ENCODE measurements at regions not wholly inside any gene's neighbourhood (a gene's known extent, or its start where the extent isn't known, plus 50 kb on each side); places are given as distances from the start of the nearest gene placed in this dataset.

- H3K36me3 ChIP-seq (ENCODE audit: control insufficient read depth, insufficient read depth, low read length) = no peaks in the 10 kb centered on the region
- in situ Hi-C loops (cut with HindIII; ENCODE audit: low pct_unique_long_range_greater_than_20kb, low sequenced_read_pairs) (no loop called here), intact Hi-C loops (cut with micrococcal nuclease; ENCODE audit: unreplicated experiment) (no loop called here)
- no peak for DNase-seq (ENCODE audit: low read depth, low spot score)
- H3K27ac ChIP-seq (ENCODE audit: low read length) = no peak overlapping the region
- no peak overlapping the region for H3K4me3 ChIP-seq (ENCODE audit: low read depth in 2 of 2, low read length in 2 of 2)
- no peaks in the 10 kb centered on the region for H3K9me3 ChIP-seq (ENCODE audit: control insufficient read depth, insufficient read depth, low read depth, low read length)
- POLR2A ChIA-PET = no interaction called here
- TF ChIP-seq CTCF (IDR thresholded peaks at IDR 0.05) = no peak
- no peak for TF ChIP-seq REST (IDR thresholded peaks at IDR 0.05; ENCODE audit: insufficient read depth in 1 of 2, low read depth in 2 of 2, low read length in 1 of 2)
- no peak for TF ChIP-seq TCF7L2 (IDR thresholded peaks at IDR 0.05; ENCODE audit: low read depth, low read length)
- no peak for TF ChIP-seq SIN3A (IDR thresholded peaks at IDR 0.05; ENCODE audit: borderline replicate concordance, insufficient read depth, low read depth, low read length)
- no peak for TF ChIP-seq POLR2AphosphoS5 (IDR thresholded peaks at IDR 0.05; ENCODE audit: low read depth, low read length)
- CTCF ChIA-PET = no interaction called here
- BruUV-seq (replicated peaks) = no TSS peak
- peaks cover 8% of the 10 kb centered on the region; the same call in 1 of the 2 replicates for H3K4me1 ChIP-seq (ENCODE audit: control insufficient read depth, insufficient read depth, low read length)
- ATAC-seq = no peak
- no peaks in the 10 kb centered on the region; the same call in 1 of the 2 replicates for H3K27me3 ChIP-seq (ENCODE audit: control insufficient read depth, insufficient read depth, low read length)
These were observed 72.6 kb upstream of the IPO9 start for GRCh38 chr1:201756406-201756805.

GRCh38 chr1:201758499-201759050 lies 70.4 kb upstream of the IPO9 start:
- H3K4me1 ChIP-seq (ENCODE audit: control insufficient read depth, insufficient read depth, low read length) = peaks cover 3% of the 10 kb centered on the region; the same call in 1 of the 2 replicates

More at GRCh38 chr1:201758499-201759050, 70.4 kb upstream of the IPO9 start:
- intact Hi-C loops (cut with micrococcal nuclease; ENCODE audit: unreplicated experiment) (no loop called here), in situ Hi-C loops (cut with HindIII; ENCODE audit: low pct_unique_long_range_greater_than_20kb, low sequenced_read_pairs) (no loop called here)
- Histone ChIP-seq H3K27me3 (ENCODE audit: control insufficient read depth, insufficient read depth, low read length) (no peaks in the 10 kb centered on the region), H3K36me3 (ENCODE audit: control insufficient read depth, insufficient read depth, low read length) (no peaks in the 10 kb centered on the region), H3K9me3 (ENCODE audit: control insufficient read depth, insufficient read depth, low read depth, low read length) (no peaks in the 10 kb centered on the region), H3K27ac (ENCODE audit: low read length) (no peak overlapping the region), H3K4me3 (ENCODE audit: low read depth in 2 of 2, low read length in 2 of 2) (no peak overlapping the region)
- no peak for ATAC-seq
- no TSS peak for BruUV-seq (replicated peaks)
- DNase-seq (ENCODE audit: low read depth, low spot score) = no peak
- ChIA-PET POLR2A (no interaction called here), CTCF (interaction anchor here (0.5 kb wide), 1 partner anchor 315 kb away, joined by 3 read pairs; no protein-coding TSS in a partner anchor)
- no peak for TF ChIP-seq CTCF (IDR thresholded peaks at IDR 0.05)
- no peak for TF ChIP-seq POLR2AphosphoS5 (IDR thresholded peaks at IDR 0.05; ENCODE audit: low read depth, low read length)
- TF ChIP-seq REST (IDR thresholded peaks at IDR 0.05; ENCODE audit: insufficient read depth in 1 of 2, low read depth in 2 of 2, low read length in 1 of 2) = no peak
- TF ChIP-seq SIN3A (IDR thresholded peaks at IDR 0.05; ENCODE audit: borderline replicate concordance, insufficient read depth, low read depth, low read length) = no peak
